Left ventricle myocardium inferior (tissue), 1 donor: ENCODE measurements at regions not wholly inside any gene's neighbourhood (a gene's known extent, or its start where the extent isn't known, plus 50 kb on each side); places are given as distances from the start of the nearest gene placed in this dataset.

Experiments used
- DNase-seq: peaks from one replicate; pipeline ENCODE4 v3.0.0-alpha.2; 2020
- H3K27ac ChIP-seq: fragments of 200-600 bp; replicated peaks from 2 replicates; pipeline ENCODE4 v1.8.0; 2021
- H3K27me3 ChIP-seq: fragments of 200-600 bp; 2 replicates; pipeline ENCODE4 v1.8.0; 2021; ENCODE audit warnings: low read depth
- H3K36me3 ChIP-seq: fragments of 200-600 bp; 2 replicates; pipeline ENCODE4 v1.8.0; 2021
- H3K4me1 ChIP-seq: fragments of 200-600 bp; 2 replicates; pipeline ENCODE4 v1.8.0; 2021
- H3K4me3 ChIP-seq: fragments of 200-600 bp; 2 replicates; pipeline ENCODE4 v1.8.0; 2021; ENCODE audit warnings: mild to moderate bottlenecking, moderate library complexity
- H3K9me3 ChIP-seq: fragments of 200-600 bp; replicated peaks from 2 replicates; pipeline ENCODE4 v1.8.0; 2021
- CTCF ChIP-seq: fragments of 200-600 bp; IDR thresholded peaks from 2 replicates; pipeline ENCODE4 v1.8.0; 2021; ENCODE audit warnings: antibody characterized with exemption, mild to moderate bottlenecking, borderline replicate concordance
- intact Hi-C: fragments of 100-400 bp; cut with micrococcal nuclease; formaldehyde crosslinking; loops from one replicate; pipeline ENCODE4 v1.11.0; 2022
- donor health status: DM: no; HTN: yes; CAD: no; lungs with severe emphysema.

- no peak overlapping the region for H3K27ac ChIP-seq
- intact Hi-C loops: no loop called here
- no peak for TF ChIP-seq CTCF
- H3K36me3 ChIP-seq: no peaks in the 10 kb centered on the region
- H3K9me3 ChIP-seq: no peaks in the 10 kb centered on the region
- no peak for DNase-seq
- H3K4me1 ChIP-seq: no peaks in the 10 kb centered on the region
- H3K27me3 ChIP-seq: no peaks in the 10 kb centered on the region
- H3K4me3 ChIP-seq: no peak overlapping the region
Measured at GRCh38 chr4:79014230-79014629, 75.0 kb upstream of the PAQR3 start.

- intact Hi-C loops: no loop called here
- no peaks in the 10 kb centered on the region for H3K27me3 ChIP-seq
- H3K36me3 ChIP-seq: no peaks in the 10 kb centered on the region
- no peak for TF ChIP-seq CTCF
- H3K27ac ChIP-seq: no peak overlapping the region
- no peak overlapping the region for H3K4me3 ChIP-seq
- no peaks in the 10 kb centered on the region for H3K4me1 ChIP-seq
- H3K9me3 ChIP-seq: no peaks in the 10 kb centered on the region
- no peak for DNase-seq
Measured at GRCh38 chr4:79013756-79014155, 74.5 kb upstream of the PAQR3 start.

GRCh38 chr4:78990938-78991810 is 51.9 kb upstream of the PAQR3 start:
- H3K4me3 ChIP-seq: no peak overlapping the region
- intact Hi-C loops: no loop called here
- H3K4me1 ChIP-seq: no peaks in the 10 kb centered on the region
- H3K9me3 ChIP-seq: peaks cover 1% of the 10 kb centered on the region
- H3K27me3 ChIP-seq: no peaks in the 10 kb centered on the region
- H3K27ac ChIP-seq: no peak overlapping the region
- no peak for TF ChIP-seq CTCF
- DNase-seq: no peak
- H3K36me3 ChIP-seq: no peaks in the 10 kb centered on the region

- no peaks in the 10 kb centered on the region for H3K27me3 ChIP-seq
- H3K9me3 ChIP-seq: no peaks in the 10 kb centered on the region
- DNase-seq: no peak
- TF ChIP-seq CTCF: no peak
- intact Hi-C loops: no loop called here
- no peaks in the 10 kb centered on the region for H3K4me1 ChIP-seq
- H3K4me3 ChIP-seq: no peak overlapping the region
- H3K36me3 ChIP-seq: no peaks in the 10 kb centered on the region
- H3K27ac ChIP-seq: no peak overlapping the region
Measured at GRCh38 chr4:78989697-78990270, 50.5 kb upstream of the PAQR3 start.
